IMR-90 (cell line): ENCODE measurements at regions not wholly inside any gene's neighbourhood (a gene's known extent, or its start where the extent isn't known, plus 50 kb on each side); places are given as distances from the start of the nearest gene placed in this dataset.

ENCODE experiments used
- ATAC-seq: fragments of 200-7000 bp; cut with Tn5 transposase; 2 replicates; pipeline ENCODE4 v1.9.1; 2020; ENCODE audit warnings: low read depth, mild to moderate bottlenecking, moderate library complexity
- BruUV-seq: library from RNA; stranded (reverse); fragments of 400-500 nt; replicated peaks from 2 replicates; lab custom pipeline; 2021; lab: Mats Ljungman, UMichigan
- CTCF ChIA-PET: fragments of 300-600 bp; formaldehyde crosslinking; extraction: SDS; loops from one replicate; lab custom pipeline; 2021; ENCODE audit warnings: antibody characterized with exemption; lab: Yijun Ruan, JAX
- POLR2A ChIA-PET: fragments of 300-600 bp; sonication (Branson Sonifier 250); formaldehyde crosslinking; loops from one replicate; lab custom pipeline; 2022; ENCODE audit warnings: antibody characterized with exemption; ENCODE audit not compliant: unreplicated experiment; lab: Charles Lee
- DNase-seq: peaks from one replicate; pipeline ENCODE4 v3.0.0; 2013
- H2AFZ ChIP-seq: replicated peaks from 2 replicates; pipeline ENCODE3; 2013; ENCODE audit warnings: low read length, mild to moderate bottlenecking; ENCODE audit not compliant: poor library complexity
- H2AK5ac ChIP-seq: 2 replicates; pipeline ENCODE4 v1.6.1; 2013; ENCODE audit warnings: low read depth, low read length, inconsistent platforms
- H2AK9ac ChIP-seq: replicated peaks from 2 replicates; pipeline ENCODE3; 2013; ENCODE audit warnings: mild to moderate bottlenecking, low read depth, low read length, moderate library complexity; ENCODE audit not compliant: poor library complexity
- H2BK120ac ChIP-seq: 2 replicates; pipeline ENCODE4 v1.6.1; 2013; ENCODE audit warnings: low read depth, low read length, inconsistent platforms
- H2BK15ac ChIP-seq: 3 replicates; pipeline ENCODE4 v1.6.1; 2013; ENCODE audit warnings: low read depth, low read length, inconsistent platforms
- H2BK20ac ChIP-seq: 2 replicates; pipeline ENCODE4 v1.6.1; 2013; ENCODE audit warnings: low read depth, mild to moderate bottlenecking, inconsistent platforms, low read length, moderate library complexity
- H2BK5ac ChIP-seq: 2 replicates; pipeline ENCODE4 v1.6.1; 2013; ENCODE audit warnings: mild to moderate bottlenecking, low read depth, low read length, inconsistent platforms; ENCODE audit not compliant: poor library complexity, severe bottlenecking
- H3K14ac ChIP-seq: replicated peaks from 2 replicates; pipeline ENCODE4 v1.6.1; 2013; ENCODE audit warnings: low read depth, low read length, inconsistent platforms
- H3K18ac ChIP-seq: 2 replicates; pipeline ENCODE4 v1.6.1; 2013; ENCODE audit warnings: low read depth, low read length, control low read depth
- H3K23ac ChIP-seq: 2 replicates; pipeline ENCODE4 v1.6.1; 2013; ENCODE audit warnings: low read depth, low read length, inconsistent platforms
- H3K27ac ChIP-seq: 2 replicates; pipeline ENCODE4 v1.5.1; 2013; ENCODE audit warnings: mild to moderate bottlenecking, control low read depth, low read length; ENCODE audit not compliant: insufficient read depth
- H3K27me3 ChIP-seq: 2 replicates; pipeline ENCODE4 v1.6.1; 2013; ENCODE audit warnings: low read length; ENCODE audit not compliant: control insufficient read depth, insufficient read depth
- H3K36me3 ChIP-seq: 2 replicates; pipeline ENCODE4 v1.6.1; 2013; ENCODE audit warnings: low read length, mixed read lengths; ENCODE audit not compliant: control insufficient read depth, insufficient read depth
- H3K4ac ChIP-seq: 2 replicates; pipeline ENCODE4 v1.6.1; 2013; ENCODE audit warnings: low read depth, low read length, inconsistent platforms
- H3K4me1 ChIP-seq: 2 replicates; pipeline ENCODE4 v1.6.1; 2013; ENCODE audit warnings: low read length, mixed read lengths; ENCODE audit not compliant: control insufficient read depth, insufficient read depth
- H3K4me2 ChIP-seq: 2 replicates; pipeline ENCODE4 v1.6.1; 2013; ENCODE audit warnings: low read depth, mild to moderate bottlenecking, control low read depth, low read length, moderate library complexity
- H3K4me3 ChIP-seq: 2 replicates; pipeline ENCODE4 v1.5.1; 2013; ENCODE audit warnings: low read depth, mild to moderate bottlenecking, control low read depth, low read length, moderate library complexity; ENCODE audit not compliant: insufficient read depth
- H3K56ac ChIP-seq: 2 replicates; pipeline ENCODE4 v1.6.1; 2013; ENCODE audit warnings: low read length, inconsistent platforms; ENCODE audit not compliant: insufficient read depth; ENCODE audit errors: extremely low read depth
- H3K79me1 ChIP-seq, 2 experiments: 2 replicates each; pipeline ENCODE4 v1.6.1; 2013; ENCODE audit warnings: low read length in 2 of 2, inconsistent platforms in 1 of 2, low read depth in 1 of 2
- H3K9ac ChIP-seq: 2 replicates; pipeline ENCODE4 v1.6.1; 2013; ENCODE audit warnings: low read depth, low read length, control low read depth
- H3K9me1 ChIP-seq: 2 replicates; pipeline ENCODE4 v1.6.1; 2013; ENCODE audit warnings: low read length, inconsistent platforms; ENCODE audit not compliant: insufficient read depth
- H3K9me3 ChIP-seq: 2 replicates; pipeline ENCODE4 v1.6.1; 2013; ENCODE audit warnings: low read length; ENCODE audit not compliant: control insufficient read depth, insufficient read depth
- H4K20me1 ChIP-seq: 2 replicates; pipeline ENCODE4 v1.6.1; 2013; ENCODE audit warnings: low read length, inconsistent platforms; ENCODE audit not compliant: insufficient read depth
- H4K5ac ChIP-seq: 2 replicates; pipeline ENCODE4 v1.6.1; 2013; ENCODE audit warnings: mild to moderate bottlenecking, low read depth, low read length, control low read depth
- H4K8ac ChIP-seq, 2 experiments: 2 replicates each; pipeline ENCODE4 v1.6.1; 2013; ENCODE audit warnings: low read depth in 2 of 2, low read length in 2 of 2, control low read depth in 1 of 2, inconsistent platforms in 1 of 2
- H4K91ac ChIP-seq: 2 replicates; pipeline ENCODE4 v1.6.1; 2013; ENCODE audit warnings: low read depth, low read length, inconsistent platforms; ENCODE audit not compliant: insufficient read depth
- BHLHE40 ChIP-seq: fragments of 150-350 bp; IDR thresholded peaks from 2 replicates; pipeline ENCODE4 v1.6.1; 2016; ENCODE audit warnings: mild to moderate bottlenecking, low read depth, low read length
- WGBS, 2 experiments: methylation state at CpG; one replicate each; pipeline versions ENCODE4 v1.1.5 to v1.1.7; 2013; ENCODE audit warnings: missing lambda C conversion rate in 2 of 2; ENCODE audit not compliant: insufficient read length in 1 of 2; ENCODE audit errors: extremely low coverage in 2 of 2; 5-methylcytosine and 5-hydroxymethylcytosine counted together
- dilution Hi-C: fragments of 300-500 bp; cut with HindIII; formaldehyde crosslinking; loops from one replicate; pipeline ENCODE4 v1.14.3; 2018; ENCODE audit warnings: low sequenced_read_pairs; ENCODE audit not compliant: unreplicated experiment
- in situ Hi-C: fragments of 300-500 bp; cut with MboI; formaldehyde crosslinking; loops from 3 replicates; pipeline ENCODE4 v1.14.3; 2019; ENCODE audit warnings: low sequenced_read_pairs, inconsistent platforms, mixed read lengths
- intact Hi-C: fragments of 100-400 bp; cut with micrococcal nuclease; formaldehyde crosslinking; loops from 2 replicates; pipeline ENCODE4 v1.10.0; 2022

GRCh38 chr3:130569461-130570365, 52.7 kb downstream of the COL6A6 start:
- ATAC-seq = no peak
- CTCF ChIA-PET = no interaction called here
- in situ Hi-C loops = no loop called here

More at GRCh38 chr3:130569461-130570365, 52.7 kb downstream of the COL6A6 start:
- Histone ChIP-seq H3K9ac (no peak overlapping the region), H2BK15ac (no peak overlapping the region), H3K79me1 (no peaks in the 10 kb centered on the region), H2BK120ac (no peak overlapping the region), H3K27me3 (peaks cover 6% of the 10 kb centered on the region), H4K20me1 (no peaks in the 10 kb centered on the region), H3K56ac (no peak overlapping the region), H4K5ac (no peak overlapping the region), H3K4ac (no peak overlapping the region), H3K14ac (no peak overlapping the region), H2BK20ac (no peak overlapping the region), H3K23ac (no peak overlapping the region), H3K4me1 (no peaks in the 10 kb centered on the region), H2BK5ac (no peak overlapping the region), H4K91ac (no peak overlapping the region), H3K27ac (no peak overlapping the region), H2AK5ac (no peak overlapping the region), H3K18ac (no peak overlapping the region), H3K4me2 (no peak overlapping the region), H3K4me3 (no peak overlapping the region), H2AFZ (no peak overlapping the region), H3K9me3 (no peaks in the 10 kb centered on the region), H4K8ac (no peak overlapping the region), H3K36me3 (no peaks in the 10 kb centered on the region), H2AK9ac (no peak overlapping the region), H3K9me1 (no peaks in the 10 kb centered on the region)
- intact Hi-C loops (loop anchor here (10.0 kb wide), 1 partner anchor 395 kb away; no protein-coding TSS in a partner anchor), dilution Hi-C loops (no loop called here)
- no peak for TF ChIP-seq BHLHE40
- 53% methylated on average over 2 of the region's 6 CpGs; no CpG with 5 or more reads in 1 of the 2 experiments for WGBS, 2 experiments
- POLR2A ChIA-PET = no interaction called here
- BruUV-seq = no TSS peak
- DNase-seq = no peak
